HCT116 (cell line): ENCODE measurements at regions not wholly inside any gene's neighbourhood (a gene's known extent, or its start where the extent isn't known, plus 50 kb on each side); places are given as distances from the start of the nearest gene placed in this dataset.

ENCODE experiments used
- ATAC-seq: fragments of 200-7000 bp; cut with Tn5 transposase; 2 replicates; pipeline ENCODE4 v1.9.1; 2020; ENCODE audit warnings: mild to moderate bottlenecking, moderate library complexity
- BruUV-seq: library from RNA; stranded (reverse); fragments of 400-500 nt; replicated peaks from 2 replicates; lab custom pipeline; 2021; lab: Mats Ljungman, UMichigan
- CTCF ChIA-PET: fragments of 300-600 bp; sonication (Branson Sonifier 250); formaldehyde crosslinking; loops from one replicate; lab custom pipeline; 2021; ENCODE audit warnings: antibody characterized with exemption; lab: Charles Lee
- POLR2A ChIA-PET: fragments of 300-600, 350-600 bp; sonication (Branson Sonifier 250); formaldehyde crosslinking; loops from one replicate; lab custom pipeline; 2021; ENCODE audit warnings: antibody characterized with exemption; lab: Charles Lee
- RAD21 ChIA-PET, 2 experiments: fragments of 300-600 bp; sonication (Branson Sonifier 250); formaldehyde crosslinking; loops; one replicate each; lab custom pipeline; 2023; ENCODE audit warnings: low total read pairs in 2 of 2; ENCODE audit not compliant: uncharacterized antibody in 2 of 2, unreplicated experiment in 2 of 2, low non-redundant PET in 1 of 2; lab: Charles Lee
- DNase-seq: peaks from one replicate; pipeline ENCODE4 v3.0.0-alpha.2; 2010; ENCODE audit warnings: low read depth, low spot score
- H2AFZ ChIP-seq: fragments of 200-600 bp; shearing (Covaris generic), sonication (generic); 2 replicates; pipeline ENCODE4 v1.6.1; 2017; ENCODE audit warnings: low read depth, mixed run types, mixed read lengths, antibody characterized with exemption, low read length; ENCODE audit not compliant: poor library complexity, severe bottlenecking
- H3K27ac ChIP-seq: 2 replicates; pipeline ENCODE4 v1.5.1; 2012; ENCODE audit warnings: low read depth, low read length
- H3K27me3 ChIP-seq: fragments of 200-600 bp; sonication (generic); 2 replicates; pipeline ENCODE4 v1.6.1; 2016; ENCODE audit warnings: mixed run types, low read length, mixed read lengths; ENCODE audit not compliant: insufficient read depth
- H3K36me3 ChIP-seq, 2 experiments: fragments of 200-500 bp in 1 of 2; fragments of 200-600 bp in 1 of 2; sonication (Bioruptor generic) in 1 of 2; sonication (generic) in 1 of 2; 2 replicates each; pipeline versions ENCODE4 v1.5.1 to v1.6.1; 2014 to 2016; ENCODE audit warnings: low read length in 2 of 2, inconsistent platforms in 1 of 2, mixed read lengths in 1 of 2, mixed run types in 1 of 2; ENCODE audit not compliant: insufficient read depth in 2 of 2, control insufficient read depth in 1 of 2
- H3K4me1 ChIP-seq, 2 experiments: fragments of 200-600 bp in 1 of 2; sonication (generic) in 1 of 2; 2 replicates each; pipeline versions ENCODE4 v1.5.1 to v1.6.1; 2012 to 2017; ENCODE audit warnings: low read length in 2 of 2, inconsistent platforms in 1 of 2, mild to moderate bottlenecking in 1 of 2, mixed read lengths in 1 of 2, mixed run types in 1 of 2, moderate library complexity in 1 of 2; ENCODE audit not compliant: insufficient read depth in 2 of 2, control insufficient read depth in 1 of 2
- H3K4me2 ChIP-seq: fragments of 200-600 bp; sonication (generic); 2 replicates; pipeline ENCODE4 v1.6.1; 2017; ENCODE audit warnings: mixed run types, low read length, mixed read lengths
- H3K4me3 ChIP-seq, 2 experiments: fragments of 200-600 bp in 1 of 2; sonication (generic) in 1 of 2; replicated peaks in 1 of 2; 2 replicates each; pipeline ENCODE4 v1.5.1; 2011 to 2016; ENCODE audit warnings: low read length in 2 of 2, control low read depth in 1 of 2, low read depth in 1 of 2, mild to moderate bottlenecking in 1 of 2, mixed read lengths in 1 of 2, mixed run types in 1 of 2
- H3K79me2 ChIP-seq: fragments of 200-600 bp; sonication (generic); 2 replicates; pipeline ENCODE4 v1.6.1; 2017; ENCODE audit warnings: mild to moderate bottlenecking, mixed run types, low read length, moderate library complexity, mixed read lengths; ENCODE audit not compliant: insufficient read depth
- H3K9ac ChIP-seq: fragments of 200-600 bp; sonication (generic); 2 replicates; pipeline ENCODE4 v1.6.1; 2016; ENCODE audit warnings: low read length, mixed read lengths
- H3K9me2 ChIP-seq: fragments of 200-600 bp; sonication (generic), shearing (Covaris generic); 2 replicates; pipeline ENCODE4 v1.6.1; 2017; ENCODE audit warnings: mixed run types, mild to moderate bottlenecking, moderate library complexity; ENCODE audit not compliant: insufficient read depth
- H3K9me3 ChIP-seq, 2 experiments: fragments of 200-500 bp in 1 of 2; fragments of 200-600 bp in 1 of 2; sonication (Bioruptor generic) in 1 of 2; sonication (generic) in 1 of 2; 2 replicates each; pipeline ENCODE4 v1.6.1; 2014 to 2017; ENCODE audit warnings: low read length in 2 of 2, mixed read lengths in 2 of 2, inconsistent platforms in 1 of 2, low read depth in 1 of 2, mild to moderate bottlenecking in 1 of 2, mixed run types in 1 of 2, moderate library complexity in 1 of 2; ENCODE audit not compliant: control insufficient read depth in 1 of 2, insufficient read depth in 1 of 2
- H4K20me1 ChIP-seq: fragments of 200-600 bp; sonication (generic), shearing (Covaris generic); 2 replicates; pipeline ENCODE4 v1.6.1; 2017; ENCODE audit warnings: mixed run types, mild to moderate bottlenecking, moderate library complexity; ENCODE audit not compliant: insufficient read depth
- ATF3 ChIP-seq: IDR thresholded peaks from 2 replicates; pipeline ENCODE4 v1.6.1; 2012
- CBX3 ChIP-seq: IDR thresholded peaks from 2 replicates; pipeline ENCODE4 v1.6.1; 2012; ENCODE audit warnings: low read depth
- CEBPB ChIP-seq: IDR thresholded peaks from 2 replicates; pipeline ENCODE4 v1.6.1; 2012; ENCODE audit warnings: low read depth
- ELF1 ChIP-seq: IDR thresholded peaks from 2 replicates; pipeline ENCODE4 v1.6.1; 2012; ENCODE audit warnings: low read depth, borderline replicate concordance
- EZH2 ChIP-seq: fragments of 200-600 bp; sonication (generic); IDR thresholded peaks from 2 replicates; pipeline ENCODE4 v1.6.1; 2017; ENCODE audit warnings: antibody characterized with exemption, mixed run types
- FOSL1 ChIP-seq: IDR thresholded peaks from 2 replicates; pipeline ENCODE4 v1.6.1; 2012; ENCODE audit warnings: low read depth
- POLR2AphosphoS5 ChIP-seq: IDR thresholded peaks from 2 replicates; pipeline ENCODE4 v1.6.1; 2011; ENCODE audit warnings: mild to moderate bottlenecking, low read depth, low read length, moderate library complexity
- RAD21 ChIP-seq: IDR thresholded peaks from 2 replicates; pipeline ENCODE4 v1.6.1; 2012; ENCODE audit warnings: low read depth, mild to moderate bottlenecking
- REST ChIP-seq: IDR thresholded peaks from 2 replicates; pipeline ENCODE4 v1.6.1; 2012; ENCODE audit warnings: low read depth
- SP1 ChIP-seq: IDR thresholded peaks from 2 replicates; pipeline ENCODE4 v1.6.1; 2012; ENCODE audit warnings: low read depth
- SRF ChIP-seq: IDR thresholded peaks from 2 replicates; pipeline ENCODE4 v1.6.1; 2012; ENCODE audit warnings: low read depth
- ZFX ChIP-seq: fragments of 450-650 bp; IDR thresholded peaks from 2 replicates; pipeline ENCODE4 v1.6.1; 2017
- ZNF274 ChIP-seq: fragments of 200-500 bp; sonication (Bioruptor generic); IDR thresholded peaks from 2 replicates; pipeline ENCODE4 v1.6.1; 2014; ENCODE audit warnings: mild to moderate bottlenecking, low read depth, low read length, inconsistent platforms
- intact Hi-C: fragments of 100-400 bp; cut with micrococcal nuclease; formaldehyde crosslinking; loops from 2 replicates; pipeline ENCODE4 v1.10.0; 2022
- TF ChIP-seq, protein P1 (sequence below): IDR thresholded peaks from 2 replicates; pipeline ENCODE4 v1.6.1; 2011; ENCODE audit warnings: mild to moderate bottlenecking, low read length, moderate library complexity; ENCODE audit not compliant: insufficient replicate concordance; ENCODE audit errors: extremely low read depth

GRCh38 chr18:78423811-78424210 lies 555.8 kb upstream of the SALL3 start:
- Histone ChIP-seq H4K20me1 (no peaks in the 10 kb centered on the region), H3K9me2 (no peaks in the 10 kb centered on the region), H3K9ac (no peak overlapping the region), H3K27ac (no peak overlapping the region), H3K4me1 (no peaks in the 10 kb centered on the region), H2AFZ (no peak overlapping the region), H3K36me3 (no peaks in the 10 kb centered on the region), H3K9me3 (peaks cover 0 to 18% of the 10 kb centered on the region in 2 experiments; a peak in 2 of 4 replicates), H3K27me3 (no peaks in the 10 kb centered on the region), H3K4me2 (no peak overlapping the region), H3K79me2 (no peaks in the 10 kb centered on the region), H3K4me3 (no peak overlapping the region)
- DNase-seq (no peak), ATAC-seq (no peak)
- BruUV-seq = no TSS peak
- RAD21 ChIA-PET = no interaction called here
- intact Hi-C loops = no loop called here
- CTCF ChIA-PET = no interaction called here
- POLR2A ChIA-PET = no interaction called here
- no peak for TF ChIP-seq EZH2

DNA sequence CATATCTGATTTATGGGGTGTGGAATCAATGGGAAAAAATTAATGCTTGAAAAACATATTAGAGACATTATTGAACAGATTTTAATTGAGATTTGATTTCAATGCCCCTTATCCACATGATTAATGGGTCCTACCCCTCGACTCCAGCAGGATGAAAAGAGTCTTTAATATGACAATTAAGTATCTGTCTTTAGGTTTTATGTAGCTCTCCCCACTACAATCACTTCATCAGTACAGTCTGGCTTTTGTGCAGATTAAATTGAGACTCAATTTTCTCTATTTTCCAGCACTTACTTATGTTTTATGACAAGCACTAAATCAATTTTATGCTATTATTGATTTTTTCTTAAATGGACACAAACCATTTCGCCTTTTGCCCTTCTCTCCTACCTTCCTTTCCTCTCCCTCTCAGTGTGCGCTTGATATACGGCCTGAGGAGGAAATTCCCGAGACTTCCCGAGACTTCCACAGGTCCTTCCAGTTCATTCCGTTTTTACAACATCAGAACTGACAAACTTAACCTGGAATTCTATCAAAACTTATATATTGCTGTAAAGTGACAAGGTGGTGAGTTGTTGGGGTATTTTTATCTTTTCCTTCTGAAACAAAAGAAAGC lies 555.1 kb upstream of the SALL3 start:
- Histone ChIP-seq H3K9ac (no peak overlapping the region), H3K4me2 (no peak overlapping the region), H3K27me3 (no peaks in the 10 kb centered on the region), H4K20me1 (no peaks in the 10 kb centered on the region), H2AFZ (no peak overlapping the region), H3K4me3 (no peak overlapping the region), H3K79me2 (no peaks in the 10 kb centered on the region), H3K9me3 (peaks cover 0 to 18% of the 10 kb centered on the region in 2 experiments; a peak in 2 of 4 replicates), H3K9me2 (no peaks in the 10 kb centered on the region), H3K36me3 (no peaks in the 10 kb centered on the region), H3K4me1 (no peaks in the 10 kb centered on the region), H3K27ac (no peak overlapping the region)
- DNase-seq (no peak), ATAC-seq (no peak)
- intact Hi-C loops = no loop called here
- BruUV-seq = no TSS peak
- ChIA-PET CTCF (no interaction called here), RAD21 (no interaction called here), POLR2A (no interaction called here)
- TF ChIP-seq POLR2AphosphoS5 (no peak), ATF3 (no peak), ELF1 (no peak), CEBPB (no peak), ZFX (no peak), REST (no peak), SRF (no peak), SP1 (no peak), ZNF274 (no peak), RAD21 (no peak), CBX3 (no peak), FOSL1 (no peak)
- TF ChIP-seq, protein P1, sequence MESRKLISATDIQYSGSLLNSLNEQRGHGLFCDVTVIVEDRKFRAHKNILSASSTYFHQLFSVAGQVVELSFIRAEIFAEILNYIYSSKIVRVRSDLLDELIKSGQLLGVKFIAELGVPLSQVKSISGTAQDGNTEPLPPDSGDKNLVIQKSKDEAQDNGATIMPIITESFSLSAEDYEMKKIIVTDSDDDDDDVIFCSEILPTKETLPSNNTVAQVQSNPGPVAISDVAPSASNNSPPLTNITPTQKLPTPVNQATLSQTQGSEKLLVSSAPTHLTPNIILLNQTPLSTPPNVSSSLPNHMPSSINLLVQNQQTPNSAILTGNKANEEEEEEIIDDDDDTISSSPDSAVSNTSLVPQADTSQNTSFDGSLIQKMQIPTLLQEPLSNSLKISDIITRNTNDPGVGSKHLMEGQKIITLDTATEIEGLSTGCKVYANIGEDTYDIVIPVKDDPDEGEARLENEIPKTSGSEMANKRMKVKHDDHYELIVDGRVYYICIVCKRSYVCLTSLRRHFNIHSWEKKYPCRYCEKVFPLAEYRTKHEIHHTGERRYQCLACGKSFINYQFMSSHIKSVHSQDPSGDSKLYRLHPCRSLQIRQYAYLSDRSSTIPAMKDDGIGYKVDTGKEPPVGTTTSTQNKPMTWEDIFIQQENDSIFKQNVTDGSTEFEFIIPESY = no peak
